HL-60 (cell line): ENCODE measurements at regions not wholly inside any gene's neighbourhood (a gene's known extent, or its start where the extent isn't known, plus 50 kb on each side); places are given as distances from the start of the nearest gene placed in this dataset.

ENCODE experiments used
- DNase-seq, 2 experiments: peaks; one replicate each; pipeline ENCODE4 v3.0.0-alpha.2; 2010 to 2020; ENCODE audit warnings: low read depth in 1 of 2, low spot score in 1 of 2
- H3K27ac ChIP-seq: fragments of 250-450 bp; sonication (Bioruptor Pico); replicated peaks from 2 replicates; pipeline ENCODE4 v1.5.1; 2020; ENCODE audit warnings: mild to moderate bottlenecking, moderate library complexity
- H3K27me3 ChIP-seq: fragments of 250-450 bp; sonication (Bioruptor Pico); 2 replicates; pipeline ENCODE4 v1.5.1; 2021; ENCODE audit warnings: mild to moderate bottlenecking, moderate library complexity; ENCODE audit not compliant: insufficient read depth, poor library complexity, severe bottlenecking
- H3K4me3 ChIP-seq: replicated peaks from 2 replicates; pipeline ENCODE4 v1.5.1; 2011; ENCODE audit warnings: mild to moderate bottlenecking, control low read depth, low read length; ENCODE audit not compliant: insufficient read depth
- GABPA ChIP-seq: IDR thresholded peaks from 2 replicates; pipeline ENCODE4 v1.6.1; 2012; ENCODE audit warnings: low read depth
- POLR2AphosphoS5 ChIP-seq: IDR thresholded peaks from 2 replicates; pipeline ENCODE4 v1.6.1; 2012; ENCODE audit warnings: low read depth
- REST ChIP-seq: IDR thresholded peaks from 2 replicates; pipeline ENCODE4 v1.6.1; 2012; ENCODE audit warnings: low read depth; ENCODE audit not compliant: insufficient replicate concordance
- SPI1 ChIP-seq: IDR thresholded peaks from 2 replicates; pipeline ENCODE4 v1.6.1; 2012; ENCODE audit warnings: low read depth, mild to moderate bottlenecking, borderline replicate concordance
- TF ChIP-seq, protein P1 (sequence below): IDR thresholded peaks from one replicate; pipeline ENCODE4 v1.5.1; 2011; ENCODE audit warnings: low read length, control low read depth, inconsistent platforms; ENCODE audit not compliant: insufficient read depth

DNA sequence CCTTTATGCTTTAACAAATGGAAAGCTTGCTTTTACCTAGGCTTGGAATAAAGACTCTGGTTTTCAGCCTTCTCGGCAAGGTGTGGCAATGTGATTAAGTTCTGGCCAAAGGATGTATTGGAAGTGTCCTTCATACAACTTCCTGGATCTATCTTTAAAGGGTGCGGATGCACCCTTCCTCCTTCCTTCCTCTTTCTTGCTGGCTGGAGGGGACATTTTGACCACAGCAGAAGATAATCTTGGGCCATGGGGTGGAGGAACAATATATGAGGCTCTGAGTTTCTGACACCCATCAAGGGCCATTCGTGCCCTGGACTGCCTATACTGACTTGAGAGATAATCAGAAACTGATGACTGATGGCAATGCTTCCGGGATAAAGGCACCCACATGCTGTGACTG is 145.7 kb downstream of the ACER2 start:
- Histone ChIP-seq H3K4me3 (no peak overlapping the region), H3K27ac (no peak overlapping the region), H3K27me3 (no peaks in the 10 kb centered on the region)
- no peak for TF ChIP-seq SPI1
- TF ChIP-seq, protein P1, sequence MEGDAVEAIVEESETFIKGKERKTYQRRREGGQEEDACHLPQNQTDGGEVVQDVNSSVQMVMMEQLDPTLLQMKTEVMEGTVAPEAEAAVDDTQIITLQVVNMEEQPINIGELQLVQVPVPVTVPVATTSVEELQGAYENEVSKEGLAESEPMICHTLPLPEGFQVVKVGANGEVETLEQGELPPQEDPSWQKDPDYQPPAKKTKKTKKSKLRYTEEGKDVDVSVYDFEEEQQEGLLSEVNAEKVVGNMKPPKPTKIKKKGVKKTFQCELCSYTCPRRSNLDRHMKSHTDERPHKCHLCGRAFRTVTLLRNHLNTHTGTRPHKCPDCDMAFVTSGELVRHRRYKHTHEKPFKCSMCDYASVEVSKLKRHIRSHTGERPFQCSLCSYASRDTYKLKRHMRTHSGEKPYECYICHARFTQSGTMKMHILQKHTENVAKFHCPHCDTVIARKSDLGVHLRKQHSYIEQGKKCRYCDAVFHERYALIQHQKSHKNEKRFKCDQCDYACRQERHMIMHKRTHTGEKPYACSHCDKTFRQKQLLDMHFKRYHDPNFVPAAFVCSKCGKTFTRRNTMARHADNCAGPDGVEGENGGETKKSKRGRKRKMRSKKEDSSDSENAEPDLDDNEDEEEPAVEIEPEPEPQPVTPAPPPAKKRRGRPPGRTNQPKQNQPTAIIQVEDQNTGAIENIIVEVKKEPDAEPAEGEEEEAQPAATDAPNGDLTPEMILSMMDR = no peak
- no peak for TF ChIP-seq POLR2AphosphoS5
- no peak for TF ChIP-seq GABPA
- no peak for TF ChIP-seq REST
- DNase-seq = no peak

- TF ChIP-seq, protein P1 = no peak
- TF ChIP-seq SPI1 (no peak), REST (no peak), GABPA (no peak), POLR2AphosphoS5 (no peak)
- Histone ChIP-seq H3K27ac (no peak overlapping the region), H3K27me3 (no peaks in the 10 kb centered on the region), H3K4me3 (no peak overlapping the region)
- no peak for DNase-seq
These were observed 144.6 kb downstream of the ACER2 start for GRCh38 chr9:19553441-19553840.

- H3K27me3 ChIP-seq = no peaks in the 10 kb centered on the region
- no peak overlapping the region for H3K4me3 ChIP-seq
- H3K27ac ChIP-seq = no peak overlapping the region
- no peak for DNase-seq
- TF ChIP-seq REST (no peak), GABPA (no peak)
- TF ChIP-seq, protein P1 = no peak
These were observed 143.7 kb downstream of the ACER2 start for GRCh38 chr9:19552282-19553105.
